ENCODE measurements at regions not wholly inside any gene's neighbourhood (a gene's known extent, or its start where the extent isn't known, plus 50 kb on each side); places are given as distances from the start of the nearest gene placed in this dataset.
"Not testable (repeated sequence)": the region's sequence is repeated elsewhere in the genome, so short reads cannot be mapped to it uniquely, and the experiment has no call there.

GRCh38 chr10:124164264-124164663, 70.9 kb upstream of the CHST15 start:
- DNase-seq (ENCODE audit: low spot score) = no peak

- DNase-seq (ENCODE audit: low spot score) = no peak
Measured at GRCh38 chr10:124162774-124163354, 69.5 kb upstream of the CHST15 start.

- DNase-seq (ENCODE audit: low spot score) = no peak
Measured at GRCh38 chr10:124162136-124162535, 68.7 kb upstream of the CHST15 start.

GRCh38 chr10:124161601-124162000, 68.2 kb upstream of the CHST15 start:
- DNase-seq (ENCODE audit: low spot score) = no peak

DNA sequence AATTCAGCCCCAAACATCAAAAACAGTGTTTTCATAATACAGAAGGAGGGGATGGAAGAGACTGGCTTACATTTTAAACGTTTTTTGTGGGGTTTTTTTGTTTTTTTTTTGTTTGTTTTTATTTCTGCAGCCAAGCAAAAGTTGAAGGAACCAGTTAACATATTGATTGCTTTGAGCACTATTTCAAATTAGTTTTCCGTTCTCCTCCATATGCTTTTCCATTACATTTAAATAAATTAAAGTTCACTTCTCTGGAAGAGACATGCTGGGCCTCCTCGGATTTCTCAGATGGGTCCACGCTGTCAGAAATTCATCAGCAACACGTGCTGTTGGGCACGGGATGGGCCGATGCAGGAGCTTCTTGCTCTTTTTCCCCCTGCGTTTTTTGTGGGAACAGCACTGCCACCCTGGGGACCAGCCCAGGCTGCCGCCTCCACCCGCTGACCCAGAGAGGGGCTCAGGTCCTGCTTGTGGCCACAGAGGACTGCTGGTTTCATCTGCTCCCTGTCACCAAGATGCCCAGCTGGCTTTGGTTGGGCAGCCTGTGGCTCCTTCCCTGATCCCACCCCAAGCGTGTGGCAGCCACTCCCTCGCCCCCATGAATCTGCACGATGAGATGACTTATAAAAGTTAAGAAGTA, 67.7 kb upstream of the CHST15 start:
- DNase-seq (ENCODE audit: low spot score) = no peak

- no peak for DNase-seq (ENCODE audit: low spot score)
Measured at GRCh38 chr10:124160176-124160575, 66.8 kb upstream of the CHST15 start.

DNA sequence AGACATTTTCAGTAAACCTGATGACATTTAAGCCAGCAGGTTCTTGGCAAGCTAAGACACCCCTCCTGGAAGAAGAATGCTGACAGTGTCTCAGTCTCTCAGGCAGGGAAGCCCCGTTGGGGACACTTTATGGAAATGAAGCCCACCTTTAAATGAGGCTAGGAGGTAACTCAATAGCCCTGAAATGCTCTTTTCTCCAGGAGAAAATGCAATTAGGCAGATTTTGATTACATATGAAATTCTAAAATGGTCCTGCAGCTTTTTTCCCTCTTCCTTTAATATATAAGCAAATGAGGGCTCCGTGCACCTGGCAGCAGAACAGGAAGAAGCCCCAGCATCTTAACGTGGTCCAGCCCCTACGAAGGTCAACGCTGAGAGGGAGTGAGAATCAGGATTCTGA, 65.8 kb upstream of the CHST15 start:
- DNase-seq (ENCODE audit: low spot score) = no peak

GRCh38 chr10:124158592-124158991, 65.2 kb upstream of the CHST15 start:
- DNase-seq (ENCODE audit: low spot score) = no peak

DNA sequence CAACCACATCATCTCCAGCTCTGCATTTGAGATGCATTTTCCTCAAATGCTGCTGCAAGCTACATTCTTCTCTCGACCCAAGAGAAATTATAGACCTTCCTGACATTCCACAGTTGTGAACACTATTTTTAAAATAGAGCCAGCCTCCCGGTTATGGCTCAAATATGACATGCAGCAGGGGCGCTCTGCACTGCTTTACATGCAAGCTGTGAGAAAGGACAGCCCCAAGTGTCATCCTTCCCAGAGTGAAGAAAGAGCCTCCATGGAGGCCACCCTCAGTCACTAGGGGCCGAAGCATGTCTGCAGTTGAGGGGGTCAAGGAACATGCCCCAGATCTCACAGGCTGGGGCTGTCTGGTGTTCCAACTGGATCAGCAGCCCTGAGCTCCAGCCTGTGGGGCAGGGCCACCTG, 63.9 kb upstream of the CHST15 start:
- DNase-seq (ENCODE audit: low spot score) = no peak

DNA sequence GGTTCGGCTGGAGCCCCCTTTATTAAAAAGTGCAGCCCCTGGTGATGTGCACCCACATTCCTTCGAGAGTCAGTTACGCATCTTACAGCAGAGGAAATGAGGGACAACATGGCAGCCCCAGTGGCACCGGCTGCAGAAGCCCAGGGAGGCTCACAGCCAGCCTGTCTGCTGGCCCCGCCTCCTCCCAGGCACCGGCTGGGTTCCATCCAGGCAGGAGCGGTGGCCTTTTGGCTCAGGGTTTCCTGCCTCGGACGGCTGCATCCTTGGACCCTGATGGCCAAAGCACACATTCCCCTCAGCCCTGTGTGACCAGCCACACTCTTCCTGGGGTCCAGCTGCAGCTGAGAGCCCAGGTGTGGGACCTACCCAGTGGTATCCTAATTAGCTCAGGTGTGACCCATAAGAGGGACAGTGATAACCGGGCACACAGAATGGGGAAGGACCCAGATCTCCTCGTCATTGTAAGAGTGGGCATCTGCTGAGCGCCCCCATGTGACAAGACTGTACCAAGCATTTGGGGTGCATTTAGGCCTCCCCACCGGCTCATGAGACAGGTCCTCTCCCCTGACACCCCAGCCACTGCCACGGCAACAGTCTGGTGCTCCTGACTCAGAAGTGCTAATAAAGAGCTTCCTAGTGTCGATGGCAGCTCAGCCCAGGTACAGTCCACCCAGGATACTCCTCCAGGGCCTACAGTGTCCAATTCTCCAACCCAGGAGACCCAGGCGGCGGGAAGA, 63.3 kb upstream of the CHST15 start:
- DNase-seq (ENCODE audit: low spot score) = no peak

- DNase-seq (ENCODE audit: low spot score) = no peak
Measured at GRCh38 chr10:124155781-124156435, 62.5 kb upstream of the CHST15 start.

GRCh38 chr10:124153023-124153826, 59.8 kb upstream of the CHST15 start:
- DNase-seq (ENCODE audit: low spot score) = peak; percentile 63

GRCh38 chr10:124152139-124153022, 59.0 kb upstream of the CHST15 start:
- DNase-seq (ENCODE audit: low spot score) = peak; percentile 68

GRCh38 chr10:124151466-124152095, 58.2 kb upstream of the CHST15 start:
- DNase-seq (ENCODE audit: low spot score) = no peak

DNA sequence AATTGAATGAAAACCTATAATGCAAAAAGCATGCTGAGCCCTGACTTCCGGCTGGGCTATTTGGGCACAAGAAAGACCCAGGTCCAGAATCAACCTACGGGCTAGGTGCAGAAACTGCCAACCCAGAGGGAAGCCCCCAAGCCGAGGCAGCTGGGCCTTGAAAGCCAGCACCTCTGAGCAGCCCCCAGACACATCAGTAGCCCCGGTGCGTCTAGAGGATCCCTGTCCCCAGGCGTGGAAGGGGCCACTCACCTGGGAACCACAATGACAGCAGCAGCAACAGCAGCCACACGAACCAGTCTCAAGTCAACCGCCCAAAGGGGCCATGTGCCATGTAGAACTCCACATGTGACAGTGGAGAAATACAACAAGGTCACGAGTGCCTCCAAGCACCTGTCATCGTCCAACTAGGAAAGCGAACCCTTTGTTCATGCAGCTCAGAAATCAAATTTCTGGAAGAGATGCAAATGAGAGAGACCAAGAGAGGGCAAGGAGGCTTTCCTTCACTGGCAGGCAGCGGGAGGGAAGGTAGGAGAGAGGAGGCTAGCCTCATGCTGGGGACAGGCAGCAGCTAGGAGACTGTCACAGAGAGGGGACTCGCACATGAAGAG, 57.5 kb upstream of the CHST15 start:
- DNase-seq (ENCODE audit: low spot score) = no peak

GRCh38 chr10:124150189-124150806, 56.9 kb upstream of the CHST15 start:
- no peak for DNase-seq (ENCODE audit: low spot score)

- DNase-seq (ENCODE audit: low spot score) = no peak
Measured at GRCh38 chr10:124149189-124150042, 56.0 kb upstream of the CHST15 start.

DNA sequence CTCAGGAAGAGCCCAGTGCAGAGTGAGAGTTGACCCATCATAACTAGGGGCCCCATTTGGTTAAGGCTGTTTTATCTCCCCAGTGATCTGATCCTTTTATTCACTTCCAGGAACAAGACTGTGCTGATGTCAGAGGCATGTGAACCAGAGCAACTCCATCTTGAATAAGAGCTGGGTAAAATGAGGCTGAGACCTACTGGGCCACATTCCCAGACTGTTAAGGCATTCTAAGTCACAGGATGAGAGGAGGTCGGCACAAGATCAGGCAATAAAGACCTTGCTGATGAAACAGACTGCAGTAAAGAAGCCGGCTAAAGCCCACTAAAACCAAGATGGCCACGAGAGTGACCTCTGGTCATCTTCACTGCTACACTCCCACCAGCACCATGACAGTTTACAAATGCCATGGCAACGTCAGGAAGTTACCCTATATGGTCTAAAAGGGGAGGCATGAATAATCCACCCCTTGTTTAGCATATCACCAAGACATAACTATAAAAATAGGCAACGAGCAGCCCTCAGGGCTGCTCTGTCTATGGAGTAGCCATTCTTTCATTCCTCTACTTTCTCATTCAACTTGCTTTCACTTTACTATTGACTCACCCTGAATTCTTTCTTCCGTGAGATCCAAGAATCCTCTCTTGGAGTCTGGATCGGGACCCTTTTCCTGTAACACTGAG, 55.3 kb upstream of the CHST15 start:
- DNase-seq (ENCODE audit: low spot score) = not testable (repeated sequence)
